Psoas muscle (tissue), 7 donors: ENCODE measurements at regions not wholly inside any gene's neighbourhood (a gene's known extent, or its start where the extent isn't known, plus 50 kb on each side); places are given as distances from the start of the nearest gene placed in this dataset.

Experiments
- ATAC-seq, 4 donors: fragments of 200-7000 bp; cut with Tn5 transposase; one replicate each; pipeline ENCODE4 v1.9.1; 2020; ENCODE audit warnings: moderate library complexity in 3 of 4, mild to moderate bottlenecking in 2 of 4
- DNase-seq, 2 donors: peaks; one replicate each; pipeline ENCODE4 v3.0.0-alpha.2; 2020
- H3K27ac ChIP-seq: fragments of 200-600 bp; one replicate; pipeline ENCODE4 v1.8.0; 2022
- H3K27me3 ChIP-seq, 3 donors: fragments of 200-600 bp in 1 of 3; one replicate each; pipeline versions ENCODE4 v1.6.1 to v1.8.0; 2013 to 2022; ENCODE audit warnings: low read length in 2 of 3, mild to moderate bottlenecking in 2 of 3, moderate library complexity in 1 of 3; ENCODE audit not compliant: insufficient read depth in 3 of 3
- H3K36me3 ChIP-seq, 2 donors: fragments of 200-600 bp in 1 of 2; one replicate each; pipeline versions ENCODE4 v1.6.1 to v1.8.0; 2013 to 2022; ENCODE audit warnings: low read depth in 1 of 2, mild to moderate bottlenecking in 1 of 2, moderate library complexity in 1 of 2; ENCODE audit not compliant: insufficient read depth in 1 of 2
- H3K4me1 ChIP-seq: fragments of 200-600 bp; one replicate; pipeline ENCODE4 v1.8.0; 2022
- H3K4me3 ChIP-seq: fragments of 200-600 bp; one replicate; pipeline ENCODE4 v1.8.0; 2022; ENCODE audit warnings: mild to moderate bottlenecking
- H3K9me3 ChIP-seq: fragments of 200-600 bp; one replicate; pipeline ENCODE4 v1.8.0; 2022
- CTCF ChIP-seq: fragments of 200-600 bp; IDR thresholded peaks from one replicate; pipeline ENCODE4 v1.8.0; 2022; ENCODE audit warnings: antibody characterized with exemption
- WGBS, 3 donors: extraction: QIAGEN DNeasy Blood & Tissue Kit; methylation state at CpG; one replicate each; pipeline versions ENCODE4 v1.1.6 to v1.1.7; 2013; 5-methylcytosine and 5-hydroxymethylcytosine counted together
- intact Hi-C, 2 donors: fragments of 100-400 bp; cut with DNase I; formaldehyde crosslinking; loops; one replicate each; pipeline versions ENCODE4 v1.11.0 to v1.14.2; 2022
- donor health status: healthy with polysubstance abuse.
- donor health status: DM: no; HTN: no; CAD: no; lungs with moderate emphysema.
- donor health status: Bipolar disorder and iron deficiency.
- donor health status: healthy.
- donor health status: DM: yes; HTN: yes; CAD: no.
- donor health status: DM: no; HTN: no; CAD: no.
- donor health status: DM: yes; HTN: yes; CAD: no.

- ATAC-seq (no peak), DNase-seq (no peak)
- Histone ChIP-seq H3K27me3 (no peaks in the 10 kb centered on the region), H3K4me3 (no peak overlapping the region), H3K27ac (no peak overlapping the region), H3K36me3 (no peaks in the 10 kb centered on the region), H3K9me3 (no peaks in the 10 kb centered on the region), H3K4me1 (no peaks in the 10 kb centered on the region)
- intact Hi-C loops, result no loop called here
- 93 to 98% (median 93%) methylated on average over 2 of the region's 2 CpGs for WGBS, 3 donors
- no peak for TF ChIP-seq CTCF
Observed at GRCh38 chr15:67992834-67993233, 61.3 kb upstream of the PIAS1 start.

- H3K4me1 ChIP-seq, result no peaks in the 10 kb centered on the region
- H3K4me3 ChIP-seq, result no peak overlapping the region
- DNase-seq, result no peak
- no peaks in the 10 kb centered on the region for H3K36me3 ChIP-seq
- ATAC-seq, result peak in 1 of 4 donors; percentile 42
- TF ChIP-seq CTCF, result no peak
- H3K27me3 ChIP-seq, result no peaks in the 10 kb centered on the region
- intact Hi-C loops, result no loop called here
- 91 to 100% (median 98%) methylated on average over 1 of the region's 1 CpG for WGBS, 3 donors
- no peak overlapping the region for H3K27ac ChIP-seq
- no peaks in the 10 kb centered on the region for H3K9me3 ChIP-seq
Observed at GRCh38 chr15:67997996-67998395, 56.1 kb upstream of the PIAS1 start.

- peak in 2 of 4 donors; percentile 62 to 70 for ATAC-seq
- intact Hi-C loops, result no loop called here
Observed at GRCh38 chr15:67998599-67999133, 55.4 kb upstream of the PIAS1 start.

GRCh38 chr15:67999320-68000100 lies 54.6 kb upstream of the PIAS1 start:
- H3K9me3 ChIP-seq, result no peaks in the 10 kb centered on the region
- 90 to 96% (median 93%) methylated on average over 3 of the region's 3 CpGs for WGBS, 3 donors

More at GRCh38 chr15:67998599-67999133, 55.4 kb upstream of the PIAS1 start:
- H3K36me3 ChIP-seq, result no peaks in the 10 kb centered on the region
- H3K4me3 ChIP-seq, result no peak overlapping the region
- no peaks in the 10 kb centered on the region for H3K4me1 ChIP-seq
- H3K9me3 ChIP-seq, result no peaks in the 10 kb centered on the region
- no peak for DNase-seq
- no peak for TF ChIP-seq CTCF
- WGBS, 3 donors, result 27 to 42% (median 33%) methylated on average over 6 of the region's 6 CpGs
- no peak overlapping the region for H3K27ac ChIP-seq
- no peaks in the 10 kb centered on the region for H3K27me3 ChIP-seq

More at GRCh38 chr15:67999320-68000100, 54.6 kb upstream of the PIAS1 start:
- no peak overlapping the region for H3K4me3 ChIP-seq
- no peak overlapping the region for H3K27ac ChIP-seq
- H3K4me1 ChIP-seq, result no peaks in the 10 kb centered on the region
- DNase-seq (no peak), ATAC-seq (no peak)
- H3K27me3 ChIP-seq, result no peaks in the 10 kb centered on the region
- H3K36me3 ChIP-seq, result no peaks in the 10 kb centered on the region
- intact Hi-C loops, result no loop called here
- TF ChIP-seq CTCF, result no peak
